ENCODE measurements at regions not wholly inside any gene's neighbourhood (a gene's known extent, or its start where the extent isn't known, plus 50 kb on each side); places are given as distances from the start of the nearest gene placed in this dataset.

DNA sequence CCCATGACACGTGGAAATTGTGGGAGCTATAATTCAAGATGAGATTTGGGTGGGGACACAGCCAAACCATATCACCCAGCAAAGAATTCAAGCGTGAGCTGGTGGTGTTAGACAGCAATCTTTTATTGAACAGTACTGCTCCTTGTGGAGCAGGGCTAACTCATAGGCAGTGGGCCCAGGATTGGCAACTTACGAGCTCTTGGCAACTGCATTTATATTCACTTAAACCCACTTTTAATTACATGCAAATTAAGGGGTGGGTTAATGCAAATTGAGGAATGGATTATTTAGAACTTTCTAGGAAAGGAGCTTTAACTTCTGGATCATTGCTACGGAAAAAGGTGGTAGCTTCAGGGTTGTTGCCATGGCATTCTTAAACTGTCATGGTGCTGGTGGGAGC, 135.6 kb upstream of the KAZN start:
- no peak overlapping the region for H3K9ac ChIP-seq (ENCODE audit: low read depth in 1 of 3, low read length in 3 of 3)
- no peak overlapping the region for H3K27ac ChIP-seq (ENCODE audit: low read depth, low read length)
- H3K4me3 ChIP-seq (ENCODE audit: low read length in 3 of 3) = no peak overlapping the region
- no peaks in the 10 kb centered on the region for H3K9me3 ChIP-seq (ENCODE audit: control insufficient read depth in 3 of 3, low read length in 3 of 3)
- H3K4me1 ChIP-seq (ENCODE audit: control insufficient read depth in 3 of 3, insufficient read depth in 3 of 3, low read length in 3 of 3) = no peaks in the 10 kb centered on the region
- no peaks in the 10 kb centered on the region for H3K36me3 ChIP-seq (ENCODE audit: control insufficient read depth in 3 of 3, insufficient read depth in 3 of 3, low read length in 3 of 3)
- H3K27me3 ChIP-seq (ENCODE audit: control insufficient read depth in 3 of 3, insufficient read depth in 3 of 3, low read length in 3 of 3) = no peaks in the 10 kb centered on the region

DNA sequence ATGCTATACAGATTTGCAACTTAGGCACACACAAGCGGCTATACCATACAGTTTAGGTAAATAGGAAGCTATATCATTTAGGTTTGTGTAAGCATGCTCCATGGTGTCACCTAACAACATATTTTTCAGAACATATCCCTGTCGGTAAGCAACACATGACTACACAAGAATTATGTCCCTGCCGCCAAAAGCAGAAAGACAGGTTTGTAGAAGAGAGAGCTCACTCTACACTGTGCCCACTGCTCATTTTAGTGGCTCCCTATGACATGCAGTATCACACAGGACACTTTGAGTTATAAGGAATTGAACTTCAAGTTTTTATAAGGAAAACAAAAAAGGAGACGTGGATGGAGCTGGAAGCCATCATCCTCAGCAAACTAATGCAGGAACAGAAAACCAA, 132.5 kb upstream of the KAZN start:
- H3K4me3 ChIP-seq (ENCODE audit: low read length in 3 of 3) = no peak overlapping the region
- H3K36me3 ChIP-seq (ENCODE audit: control insufficient read depth in 3 of 3, insufficient read depth in 3 of 3, low read length in 3 of 3) = no peaks in the 10 kb centered on the region
- no peak overlapping the region for H3K27ac ChIP-seq (ENCODE audit: low read depth, low read length)
- no peaks in the 10 kb centered on the region for H3K4me1 ChIP-seq (ENCODE audit: control insufficient read depth in 3 of 3, insufficient read depth in 3 of 3, low read length in 3 of 3)
- H3K9ac ChIP-seq (ENCODE audit: low read depth in 1 of 3, low read length in 3 of 3) = no peak overlapping the region
- H3K9me3 ChIP-seq (ENCODE audit: control insufficient read depth in 3 of 3, low read length in 3 of 3) = no peaks in the 10 kb centered on the region
- no peaks in the 10 kb centered on the region for H3K27me3 ChIP-seq (ENCODE audit: control insufficient read depth in 3 of 3, insufficient read depth in 3 of 3, low read length in 3 of 3)

DNA sequence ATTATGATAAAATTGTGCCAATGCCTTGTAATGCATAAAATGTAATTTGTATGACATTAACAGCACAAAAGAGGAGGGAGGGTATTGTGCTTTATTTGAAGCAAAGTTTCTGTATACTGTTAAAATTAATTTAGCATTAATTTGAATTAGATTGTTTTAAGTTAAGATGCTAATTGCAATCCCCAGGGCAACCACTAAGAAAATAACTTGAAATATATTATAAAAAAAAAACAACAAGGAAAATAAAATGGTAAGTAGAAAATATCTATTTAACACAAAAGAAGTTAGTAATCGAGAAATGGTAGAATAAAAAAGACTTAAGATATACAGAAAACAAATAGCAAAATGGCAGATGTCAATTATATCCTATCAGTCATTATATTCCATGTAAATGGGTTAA, 131.4 kb upstream of the KAZN start:
- Histone ChIP-seq H3K9me3 (ENCODE audit: control insufficient read depth in 3 of 3, low read length in 3 of 3) (no peaks in the 10 kb centered on the region), H3K4me3 (ENCODE audit: low read length in 3 of 3) (no peak overlapping the region), H3K4me1 (ENCODE audit: control insufficient read depth in 3 of 3, insufficient read depth in 3 of 3, low read length in 3 of 3) (no peaks in the 10 kb centered on the region), H3K36me3 (ENCODE audit: control insufficient read depth in 3 of 3, insufficient read depth in 3 of 3, low read length in 3 of 3) (no peaks in the 10 kb centered on the region), H3K27me3 (ENCODE audit: control insufficient read depth in 3 of 3, insufficient read depth in 3 of 3, low read length in 3 of 3) (no peaks in the 10 kb centered on the region), H3K9ac (ENCODE audit: low read depth in 1 of 3, low read length in 3 of 3) (no peak overlapping the region), H3K27ac (ENCODE audit: low read depth, low read length) (no peak overlapping the region)

DNA sequence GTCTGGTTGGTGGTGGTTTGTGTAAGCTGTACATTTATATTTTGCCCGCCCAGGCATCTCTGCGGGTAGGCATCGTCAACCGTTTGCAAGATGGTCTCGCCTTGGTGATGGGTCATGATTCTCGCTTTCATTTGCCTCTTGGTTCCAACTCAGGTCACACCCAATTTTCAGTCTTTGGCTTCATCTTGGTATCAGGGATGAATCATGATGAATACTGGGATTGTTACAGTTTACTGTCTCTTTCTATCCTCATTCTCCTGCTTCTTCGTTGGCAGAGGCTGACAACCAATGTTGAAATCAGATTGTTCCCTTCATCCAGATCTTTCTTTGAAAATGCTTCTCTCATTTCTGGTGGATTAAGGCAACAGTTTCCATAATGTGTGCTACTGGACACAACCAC, 129.7 kb upstream of the KAZN start:
- Histone ChIP-seq H3K4me3 (ENCODE audit: low read length in 3 of 3) (no peak overlapping the region), H3K27ac (ENCODE audit: low read depth, low read length) (no peak overlapping the region), H3K9ac (ENCODE audit: low read depth in 1 of 3, low read length in 3 of 3) (no peak overlapping the region), H3K27me3 (ENCODE audit: control insufficient read depth in 3 of 3, insufficient read depth in 3 of 3, low read length in 3 of 3) (no peaks in the 10 kb centered on the region), H3K36me3 (ENCODE audit: control insufficient read depth in 3 of 3, insufficient read depth in 3 of 3, low read length in 3 of 3) (no peaks in the 10 kb centered on the region), H3K4me1 (ENCODE audit: control insufficient read depth in 3 of 3, insufficient read depth in 3 of 3, low read length in 3 of 3) (no peaks in the 10 kb centered on the region), H3K9me3 (ENCODE audit: control insufficient read depth in 3 of 3, low read length in 3 of 3) (no peaks in the 10 kb centered on the region)

DNA sequence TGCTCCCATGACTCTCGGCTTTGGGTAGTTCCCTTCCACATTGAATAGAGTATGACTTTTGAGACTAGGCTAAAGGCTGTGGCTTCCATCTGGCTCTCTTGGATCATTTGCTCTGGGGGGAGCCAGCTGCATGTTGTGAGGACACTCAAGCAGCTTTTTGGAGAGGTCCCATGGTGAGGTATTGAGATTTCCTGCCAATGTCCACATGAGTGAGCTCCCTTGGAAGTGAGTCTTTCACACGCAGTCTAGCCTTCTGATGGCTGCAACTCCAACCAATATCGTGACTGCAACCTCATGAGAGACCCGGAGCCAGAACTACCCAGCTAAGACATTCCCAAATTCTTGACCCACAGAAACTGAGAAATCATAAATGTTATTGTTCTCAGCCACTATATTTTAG, 127.7 kb upstream of the KAZN start:
- no peak overlapping the region for H3K27ac ChIP-seq (ENCODE audit: low read depth, low read length)
- no peaks in the 10 kb centered on the region for H3K4me1 ChIP-seq (ENCODE audit: control insufficient read depth in 3 of 3, insufficient read depth in 3 of 3, low read length in 3 of 3)
- no peaks in the 10 kb centered on the region for H3K27me3 ChIP-seq (ENCODE audit: control insufficient read depth in 3 of 3, insufficient read depth in 3 of 3, low read length in 3 of 3)
- H3K9ac ChIP-seq (ENCODE audit: low read depth in 1 of 3, low read length in 3 of 3) = no peak overlapping the region
- no peak overlapping the region for H3K4me3 ChIP-seq (ENCODE audit: low read length in 3 of 3)
- no peaks in the 10 kb centered on the region for H3K36me3 ChIP-seq (ENCODE audit: control insufficient read depth in 3 of 3, insufficient read depth in 3 of 3, low read length in 3 of 3)
- no peaks in the 10 kb centered on the region for H3K9me3 ChIP-seq (ENCODE audit: control insufficient read depth in 3 of 3, low read length in 3 of 3)

DNA sequence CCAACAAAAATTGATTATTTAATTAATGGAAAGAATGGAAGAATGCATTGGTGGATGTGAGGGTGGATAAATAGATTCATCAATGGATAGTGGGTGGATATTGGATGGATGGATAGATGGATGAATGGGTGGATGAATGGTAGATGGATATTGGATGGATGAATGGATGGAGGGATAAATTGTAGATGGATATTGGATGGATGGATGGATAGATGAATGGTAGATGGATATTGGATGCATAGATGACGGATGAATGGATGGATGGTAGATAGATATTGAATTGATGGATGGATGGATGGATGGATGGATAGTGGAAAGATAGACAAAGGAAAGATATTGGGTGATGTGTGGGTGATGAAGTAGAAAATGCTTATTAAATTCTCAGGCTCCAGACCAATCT, 123.6 kb upstream of the KAZN start:
- Histone ChIP-seq H3K4me1 (ENCODE audit: control insufficient read depth in 3 of 3, insufficient read depth in 3 of 3, low read length in 3 of 3) (no peaks in the 10 kb centered on the region), H3K27ac (ENCODE audit: low read depth, low read length) (no peak overlapping the region), H3K27me3 (ENCODE audit: control insufficient read depth in 3 of 3, insufficient read depth in 3 of 3, low read length in 3 of 3) (no peaks in the 10 kb centered on the region), H3K36me3 (ENCODE audit: control insufficient read depth in 3 of 3, insufficient read depth in 3 of 3, low read length in 3 of 3) (no peaks in the 10 kb centered on the region), H3K4me3 (ENCODE audit: low read length in 3 of 3) (no peak overlapping the region), H3K9me3 (ENCODE audit: control insufficient read depth in 3 of 3, low read length in 3 of 3) (no peaks in the 10 kb centered on the region), H3K9ac (ENCODE audit: low read depth in 1 of 3, low read length in 3 of 3) (no peak overlapping the region)

DNA sequence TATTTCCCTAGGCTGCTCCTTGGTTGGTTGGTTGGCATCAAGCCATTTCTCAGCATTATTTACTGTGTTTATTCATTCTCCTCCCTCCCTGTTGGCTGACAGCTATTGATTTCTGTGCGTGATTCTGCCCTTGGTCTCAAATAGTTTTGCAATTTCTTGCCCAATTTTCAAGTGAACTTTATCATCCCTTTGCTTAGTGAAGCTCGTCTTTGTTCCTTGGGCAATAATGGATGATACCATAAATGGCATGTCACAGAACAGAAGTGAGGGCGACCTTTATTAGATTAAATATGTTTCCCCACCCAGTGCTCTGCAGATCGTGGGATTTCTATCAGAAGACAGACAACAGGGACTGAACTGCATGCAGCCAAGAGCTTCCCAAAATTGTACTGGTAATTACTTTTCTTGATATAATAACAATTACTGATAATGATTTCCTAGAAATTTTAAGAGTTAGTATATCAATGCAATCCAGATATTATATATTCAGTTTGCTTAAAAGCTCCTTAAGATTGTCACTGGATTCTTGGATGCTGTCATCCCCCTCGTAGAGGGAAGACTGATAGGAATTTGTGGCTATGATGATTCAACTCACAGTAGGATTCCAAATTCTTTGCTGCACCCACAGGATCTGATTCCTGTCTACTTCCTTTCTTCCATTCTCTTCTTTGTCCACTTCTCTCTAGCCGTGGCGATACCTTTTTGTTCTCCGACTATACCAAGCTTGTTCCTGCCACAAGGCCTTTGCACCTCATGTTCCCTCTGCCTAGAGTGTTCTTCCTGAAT, 122.1 kb upstream of the KAZN start:
- Histone ChIP-seq H3K27me3 (ENCODE audit: control insufficient read depth in 3 of 3, insufficient read depth in 3 of 3, low read length in 3 of 3) (no peaks in the 10 kb centered on the region), H3K27ac (ENCODE audit: low read depth, low read length) (no peak overlapping the region), H3K9ac (ENCODE audit: low read depth in 1 of 3, low read length in 3 of 3) (no peak overlapping the region), H3K36me3 (ENCODE audit: control insufficient read depth in 3 of 3, insufficient read depth in 3 of 3, low read length in 3 of 3) (no peaks in the 10 kb centered on the region), H3K4me1 (ENCODE audit: control insufficient read depth in 3 of 3, insufficient read depth in 3 of 3, low read length in 3 of 3) (no peaks in the 10 kb centered on the region), H3K4me3 (ENCODE audit: low read length in 3 of 3) (no peak overlapping the region), H3K9me3 (ENCODE audit: control insufficient read depth in 3 of 3, low read length in 3 of 3) (no peaks in the 10 kb centered on the region)

DNA sequence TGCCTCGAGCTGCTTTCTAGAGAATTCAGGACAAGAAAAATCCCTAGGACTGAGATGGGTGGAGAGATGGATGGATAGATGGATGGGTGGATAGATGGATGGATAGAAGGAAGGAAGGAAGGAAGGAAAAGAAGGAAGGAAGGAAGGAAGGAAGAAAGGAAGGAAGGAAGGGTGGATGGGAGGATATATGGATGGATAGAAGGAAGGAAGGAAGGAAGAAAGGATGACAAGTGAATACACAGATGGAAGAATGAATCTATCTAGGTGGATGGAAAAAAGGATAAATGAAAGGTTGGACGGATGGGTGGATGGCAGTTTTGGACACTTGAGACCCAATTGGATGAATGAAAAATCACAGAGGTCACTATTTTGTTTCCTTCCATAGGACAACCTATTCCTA, 120.4 kb upstream of the KAZN start:
- H3K4me1 ChIP-seq (ENCODE audit: control insufficient read depth in 3 of 3, insufficient read depth in 3 of 3, low read length in 3 of 3) = no peaks in the 10 kb centered on the region
- H3K27me3 ChIP-seq (ENCODE audit: control insufficient read depth in 3 of 3, insufficient read depth in 3 of 3, low read length in 3 of 3) = no peaks in the 10 kb centered on the region
- no peaks in the 10 kb centered on the region for H3K9me3 ChIP-seq (ENCODE audit: control insufficient read depth in 3 of 3, low read length in 3 of 3)

DNA sequence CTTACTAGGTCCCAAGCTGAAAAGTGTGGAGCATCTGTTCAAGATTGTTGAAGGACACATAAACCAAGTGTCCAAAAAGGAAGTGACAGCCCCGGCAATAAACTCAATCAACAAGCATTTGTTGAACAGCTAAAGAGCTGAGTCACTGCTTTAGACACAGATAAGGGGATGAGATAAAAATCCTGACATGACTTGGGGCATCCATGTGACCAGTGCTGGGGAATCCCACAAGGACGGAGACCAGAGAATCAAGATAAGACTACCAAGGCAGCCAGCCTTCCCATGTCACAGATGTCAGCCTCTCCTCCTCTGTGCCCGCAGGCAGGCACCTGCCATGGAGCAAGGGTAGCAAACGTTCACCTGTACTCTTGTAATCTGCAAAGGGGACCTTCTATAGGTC, 118.6 kb upstream of the KAZN start:
- Histone ChIP-seq H3K27ac (ENCODE audit: low read depth, low read length) (no peak overlapping the region), H3K4me1 (ENCODE audit: control insufficient read depth in 3 of 3, insufficient read depth in 3 of 3, low read length in 3 of 3) (no peaks in the 10 kb centered on the region), H3K9me3 (ENCODE audit: control insufficient read depth in 3 of 3, low read length in 3 of 3) (no peaks in the 10 kb centered on the region), H3K27me3 (ENCODE audit: control insufficient read depth in 3 of 3, insufficient read depth in 3 of 3, low read length in 3 of 3) (peaks cover 0 to 3% (median 0%) of the 10 kb centered on the region in 3 donors), H3K9ac (ENCODE audit: low read depth in 1 of 3, low read length in 3 of 3) (no peak overlapping the region), H3K4me3 (ENCODE audit: low read length in 3 of 3) (no peak overlapping the region), H3K36me3 (ENCODE audit: control insufficient read depth in 3 of 3, insufficient read depth in 3 of 3, low read length in 3 of 3) (no peaks in the 10 kb centered on the region)

More for the DNA sequence above, 120.4 kb upstream of the KAZN start:
- H3K4me3 ChIP-seq (ENCODE audit: low read length in 3 of 3) = no peak overlapping the region
- no peak overlapping the region for H3K27ac ChIP-seq (ENCODE audit: low read depth, low read length)
- H3K36me3 ChIP-seq (ENCODE audit: control insufficient read depth in 3 of 3, insufficient read depth in 3 of 3, low read length in 3 of 3) = no peaks in the 10 kb centered on the region
- no peak overlapping the region for H3K9ac ChIP-seq (ENCODE audit: low read depth in 1 of 3, low read length in 3 of 3)

DNA sequence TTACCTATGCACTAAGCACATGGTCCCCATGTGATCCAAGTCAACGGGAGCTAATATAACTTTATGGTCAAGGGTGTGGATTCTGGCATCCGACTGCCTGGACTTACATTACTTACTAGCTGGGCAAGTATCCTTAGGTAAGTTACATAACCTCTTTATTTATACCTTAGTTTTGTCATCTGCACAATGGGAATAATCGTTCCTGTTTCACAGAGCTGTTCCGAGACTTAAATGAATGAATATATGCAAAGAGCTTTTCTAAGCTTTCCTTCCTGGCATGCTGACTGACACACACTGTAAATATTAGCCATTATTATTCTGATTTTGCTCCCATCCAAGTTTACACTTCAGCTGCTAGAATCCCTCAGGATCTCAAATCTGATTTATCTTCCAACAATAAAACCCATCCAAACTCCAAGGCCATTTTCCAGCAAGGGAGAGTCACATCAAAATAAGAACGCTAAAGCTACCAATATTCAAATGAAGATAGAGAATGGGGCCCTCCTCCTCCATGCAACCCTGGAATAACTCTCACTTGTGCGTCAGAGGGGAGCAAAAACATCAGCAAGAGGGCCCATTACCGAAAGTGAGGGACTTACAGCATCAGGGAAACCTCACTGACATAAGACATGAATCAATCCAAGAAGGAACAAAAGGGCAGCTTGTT, 115.6 kb upstream of the KAZN start:
- H3K27me3 ChIP-seq (ENCODE audit: control insufficient read depth in 3 of 3, insufficient read depth in 3 of 3, low read length in 3 of 3) = peaks cover 0 to 3% (median 0%) of the 10 kb centered on the region in 3 donors
- H3K9ac ChIP-seq (ENCODE audit: low read depth in 1 of 3, low read length in 3 of 3) = no peak overlapping the region
- no peaks in the 10 kb centered on the region for H3K9me3 ChIP-seq (ENCODE audit: control insufficient read depth in 3 of 3, low read length in 3 of 3)
- no peaks in the 10 kb centered on the region for H3K4me1 ChIP-seq (ENCODE audit: control insufficient read depth in 3 of 3, insufficient read depth in 3 of 3, low read length in 3 of 3)
- H3K27ac ChIP-seq (ENCODE audit: low read depth, low read length) = no peak overlapping the region
- H3K36me3 ChIP-seq (ENCODE audit: control insufficient read depth in 3 of 3, insufficient read depth in 3 of 3, low read length in 3 of 3) = no peaks in the 10 kb centered on the region
- H3K4me3 ChIP-seq (ENCODE audit: low read length in 3 of 3) = no peak overlapping the region

Measured in skeletal muscle tissue (tissue), 3 donors.